ENCODE measurements at regions not wholly inside any gene's neighbourhood (a gene's known extent, or its start where the extent isn't known, plus 50 kb on each side); places are given as distances from the start of the nearest gene placed in this dataset.
A peak's percentile ranks its signal among the peaks of the same experiment; 100 is the strongest.

DNA sequence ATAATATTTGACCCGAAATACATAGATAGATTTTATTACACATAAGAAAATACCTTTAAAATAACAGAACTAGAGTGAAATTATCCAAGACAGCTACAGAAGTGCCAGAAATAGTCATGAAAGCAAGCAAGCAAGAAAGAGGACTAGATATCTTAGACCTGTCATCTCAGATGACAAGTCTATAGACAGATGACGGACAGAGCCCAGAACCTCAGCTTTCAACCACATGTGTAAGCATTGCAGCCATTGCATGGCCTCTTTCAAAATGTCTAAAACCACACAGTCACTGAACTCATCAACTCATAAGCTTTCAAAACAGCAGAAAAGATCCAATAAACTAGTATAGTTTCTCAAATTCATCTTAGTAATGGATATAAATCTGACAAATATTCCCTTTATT is 59.8 kb upstream of the FHIT start:
- DNase-seq = no peak

DNA sequence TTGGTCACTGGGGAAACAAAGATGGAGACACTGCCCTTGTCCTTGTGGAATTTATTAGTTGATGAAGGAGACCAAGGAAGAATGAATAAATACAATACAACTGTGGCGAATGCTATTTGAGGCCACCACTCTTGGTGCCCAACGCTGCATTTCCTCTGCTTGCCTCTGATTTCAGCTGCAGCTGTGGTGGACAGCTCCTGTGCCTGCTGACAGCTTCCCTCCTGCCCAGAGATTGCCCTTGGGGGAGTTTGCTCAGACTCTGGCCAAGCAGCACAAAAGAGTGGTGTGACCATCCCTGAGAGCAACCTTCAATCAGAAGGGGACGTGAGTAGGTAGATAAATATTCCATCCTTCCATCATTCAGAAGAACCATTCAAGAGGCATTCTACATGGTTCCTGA is 64.6 kb upstream of the FHIT start:
- peak; percentile 25 for DNase-seq

GRCh38 chr3:61323094-61323493 is 71.8 kb upstream of the FHIT start:
- DNase-seq = no peak

DNA sequence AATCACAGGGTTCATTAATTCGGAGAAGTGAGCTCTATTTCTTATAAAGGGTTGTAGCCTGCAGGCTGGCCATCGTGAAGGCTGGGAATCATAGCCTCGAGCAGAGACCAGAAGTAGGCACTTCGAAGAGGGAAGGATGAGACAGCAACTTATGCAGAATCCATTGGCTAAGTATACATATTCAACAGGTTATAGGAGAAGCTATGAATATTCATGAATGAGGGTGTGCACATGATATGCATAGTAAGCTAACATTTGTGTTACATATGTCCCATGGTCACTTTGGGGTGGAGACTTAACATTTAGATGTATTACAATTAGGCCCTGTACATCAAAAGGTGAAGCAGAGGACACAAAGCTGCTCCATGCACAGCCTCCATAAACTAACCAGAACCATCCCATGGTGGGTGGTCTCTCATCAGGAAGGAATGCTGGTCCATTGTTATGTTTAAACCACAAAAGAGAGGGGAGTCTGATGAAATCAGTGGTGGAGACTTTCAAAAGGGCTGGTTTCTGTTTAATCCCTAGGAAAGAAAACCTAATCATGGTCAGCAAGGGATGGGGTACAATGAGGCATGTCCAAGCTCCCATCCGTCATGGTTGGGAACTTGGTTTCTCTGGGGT is 80.8 kb upstream of the FHIT start:
- DNase-seq = no peak

GRCh38 chr3:61333192-61333961 is 82.1 kb upstream of the FHIT start:
- DNase-seq = no peak

GRCh38 chr3:61334783-61335182 is 83.5 kb upstream of the FHIT start:
- no peak for DNase-seq

GRCh38 chr3:61340931-61341461 is 89.7 kb upstream of the FHIT start:
- DNase-seq = no peak

- DNase-seq = no peak
These were observed 92.3 kb upstream of the FHIT start for GRCh38 chr3:61343543-61343942.

DNA sequence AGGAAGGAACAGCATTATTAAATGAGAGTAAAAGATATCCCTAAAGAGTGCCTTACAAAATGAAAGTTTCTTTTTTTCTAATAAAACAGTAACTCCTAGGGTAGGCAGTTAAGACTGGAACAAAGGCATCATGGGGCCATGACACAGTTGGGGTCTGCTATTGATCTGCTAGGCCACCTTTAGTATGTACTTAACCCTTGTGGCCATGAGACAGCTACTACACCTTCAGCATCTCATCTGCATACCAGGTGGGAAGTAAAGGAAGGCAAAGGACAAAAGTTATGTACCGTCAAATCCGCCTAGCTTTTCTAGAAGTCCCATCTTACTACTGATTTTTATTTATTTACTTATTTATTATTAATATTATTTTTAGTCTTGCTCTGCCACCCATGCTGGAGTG is 93.8 kb upstream of the FHIT start:
- DNase-seq = no peak

- no peak for DNase-seq
These were observed 96.7 kb upstream of the FHIT start for GRCh38 chr3:61347981-61348380.

GRCh38 chr3:61349717-61350116 is 98.5 kb upstream of the FHIT start:
- no peak for DNase-seq

DNA sequence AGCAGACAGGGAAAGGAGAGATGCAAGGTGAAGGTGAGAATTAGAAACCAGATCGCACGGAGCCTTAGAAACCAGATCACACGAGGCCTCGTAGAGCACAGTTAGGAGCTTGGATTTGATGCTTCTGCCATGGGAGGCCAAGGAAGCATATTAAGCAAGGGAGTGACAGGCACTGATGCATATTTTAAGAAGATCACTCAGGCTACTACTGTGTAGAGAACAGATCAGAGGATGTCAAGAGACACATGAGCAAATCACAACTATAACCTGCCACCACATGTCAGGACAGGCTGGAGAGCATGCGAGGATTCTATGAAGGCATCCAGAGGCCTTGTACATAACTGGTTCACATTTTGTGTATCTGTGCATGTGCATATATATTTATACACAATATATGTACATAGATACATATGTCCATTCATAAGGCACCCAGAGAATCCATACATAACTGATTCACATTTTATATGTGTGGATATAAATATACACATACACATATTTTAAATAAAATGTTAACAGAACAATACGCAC is 99.6 kb upstream of the FHIT start:
- DNase-seq = no peak

- no peak for DNase-seq
These were observed 101.1 kb upstream of the FHIT start for GRCh38 chr3:61352306-61352705.

DNA sequence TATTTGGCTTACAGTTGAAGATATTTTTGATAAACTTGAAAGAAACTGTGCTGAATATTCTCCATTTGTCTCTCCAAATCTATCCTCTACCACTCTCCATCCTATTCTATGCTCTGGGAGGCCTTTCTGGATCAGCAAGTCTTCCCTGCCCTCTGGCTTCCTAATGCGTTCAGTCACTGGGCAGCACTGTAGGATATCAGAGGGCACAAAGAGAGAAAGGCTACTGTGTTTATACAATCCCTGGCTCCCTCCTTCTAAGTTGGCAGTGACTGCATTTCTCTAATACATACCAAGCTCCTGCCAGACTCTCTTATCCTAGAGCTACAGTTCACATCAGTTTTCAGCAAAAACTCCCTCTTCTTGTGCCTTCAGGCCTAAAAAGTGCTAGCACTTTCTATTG is 102.1 kb upstream of the FHIT start:
- no peak for DNase-seq

- no peak for DNase-seq
These were observed 103.4 kb upstream of the FHIT start for GRCh38 chr3:61354604-61355003.

DNA sequence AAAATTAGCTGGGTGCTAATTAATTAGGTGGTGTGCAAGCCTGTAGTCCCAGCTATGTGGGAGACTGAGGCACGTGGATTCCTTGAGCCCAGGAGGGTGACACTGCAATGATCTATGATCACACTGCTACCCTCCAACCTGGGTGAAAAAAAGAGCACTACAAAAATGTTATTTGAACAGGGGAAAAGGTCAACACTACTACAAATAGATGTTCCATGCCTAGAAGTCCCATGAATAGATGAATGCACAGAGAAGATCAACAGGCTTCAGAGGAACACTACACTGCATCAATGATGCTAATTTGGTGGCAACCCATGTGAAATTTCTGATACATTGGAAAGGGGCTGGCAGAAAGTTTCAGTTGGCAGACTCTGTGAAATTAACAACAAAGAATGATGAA is 105.4 kb upstream of the FHIT start:
- DNase-seq = no peak

DNA sequence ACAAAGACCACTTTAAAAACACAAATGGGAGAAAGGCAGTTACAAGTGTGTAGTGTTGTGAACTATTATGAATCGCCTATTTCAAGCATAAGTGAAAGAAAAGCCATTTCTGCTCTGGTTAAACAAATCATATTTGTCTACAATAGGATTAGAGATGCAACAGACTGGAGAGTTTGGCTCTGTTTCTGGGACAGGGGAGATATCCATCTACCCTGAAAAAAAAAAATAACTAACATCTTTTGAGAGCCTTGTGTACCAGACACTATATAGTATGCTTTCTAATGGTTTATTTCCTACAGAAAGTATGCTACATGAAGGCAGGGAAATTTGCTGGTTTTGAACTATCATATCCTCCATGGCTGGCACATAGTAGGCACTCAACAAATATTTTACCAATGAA is 106.7 kb upstream of the FHIT start:
- no peak for DNase-seq

GRCh38 chr3:61358364-61358763 is 107.1 kb upstream of the FHIT start:
- peak; percentile 78 for DNase-seq

GRCh38 chr3:61360297-61360965 is 109.2 kb upstream of the FHIT start:
- no peak for DNase-seq

- no peak for DNase-seq
These were observed 118.4 kb upstream of the FHIT start for GRCh38 chr3:61369678-61370077.

GRCh38 chr3:61371123-61371522 is 119.9 kb upstream of the FHIT start:
- DNase-seq = no peak

- DNase-seq = no peak
These were observed 121.5 kb upstream of the FHIT start for GRCh38 chr3:61372723-61373122.

DNA sequence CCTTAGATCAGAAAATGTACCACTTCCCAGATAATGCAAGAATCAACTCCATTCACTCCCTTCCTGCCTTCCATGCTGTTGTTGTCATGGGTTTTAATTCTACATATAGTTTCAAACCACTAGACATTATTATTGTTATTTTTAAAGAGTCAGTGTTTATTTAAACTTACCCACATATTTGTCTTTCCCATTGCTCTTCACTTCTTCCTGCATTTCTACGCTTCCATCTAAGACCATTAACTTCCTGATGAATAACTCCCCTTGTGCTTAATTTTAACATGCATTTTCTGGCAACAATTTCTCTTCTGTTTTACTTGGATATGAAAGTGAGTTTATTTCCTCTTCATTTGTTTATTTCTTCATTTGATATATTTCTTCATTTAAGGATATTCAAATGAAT is 127.1 kb upstream of the FHIT start:
- no peak for DNase-seq

Measured in right hindlimb (tissue), 1 donor.